IPS-15b (cell line): ENCODE measurements at regions not wholly inside any gene's neighbourhood (a gene's known extent, or its start where the extent isn't known, plus 50 kb on each side); places are given as distances from the start of the nearest gene placed in this dataset.

Experiments used
- H3K27me3 ChIP-seq: one replicate; pipeline ENCODE4 v1.6.1; 2013; ENCODE audit warnings: low read length; ENCODE audit not compliant: control insufficient read depth, insufficient read depth
- H3K36me3 ChIP-seq: one replicate; pipeline ENCODE4 v1.6.1; 2013; ENCODE audit warnings: low read length; ENCODE audit not compliant: control insufficient read depth, insufficient read depth
- H3K4me1 ChIP-seq: one replicate; pipeline ENCODE4 v1.6.1; 2013; ENCODE audit warnings: mild to moderate bottlenecking, low read length; ENCODE audit not compliant: control insufficient read depth, insufficient read depth
- H3K4me3 ChIP-seq: one replicate; pipeline ENCODE4 v1.5.1; 2013; ENCODE audit warnings: low read depth, low read length
- H3K9ac ChIP-seq: one replicate; pipeline ENCODE4 v1.6.1; 2013; ENCODE audit warnings: low read depth, mild to moderate bottlenecking, low read length
- H3K9me3 ChIP-seq: one replicate; pipeline ENCODE4 v1.6.1; 2013; ENCODE audit warnings: mild to moderate bottlenecking, low read length; ENCODE audit not compliant: control insufficient read depth, insufficient read depth

DNA sequence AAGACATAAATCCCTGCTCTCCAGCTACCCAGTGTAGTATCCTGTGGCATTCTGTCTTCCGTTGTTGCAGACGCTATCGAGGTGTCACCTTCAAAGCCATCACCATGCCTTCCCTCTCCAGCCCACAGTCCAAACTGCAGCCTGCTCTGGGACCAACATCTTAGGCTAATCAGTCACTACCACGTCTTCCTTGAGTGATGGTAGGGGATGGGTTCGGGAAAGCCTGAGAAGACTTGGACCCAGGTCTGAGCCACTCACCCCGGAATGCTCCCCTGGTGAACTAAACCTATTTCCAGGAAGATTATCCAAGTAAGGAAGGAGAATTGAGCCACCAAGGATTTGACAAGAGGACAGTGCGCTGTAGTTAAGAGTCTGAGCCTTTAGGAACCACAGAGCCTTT, 52.9 kb upstream of the IRX1 start:
- H3K36me3 ChIP-seq, result no peaks in the 10 kb centered on the region
- no peaks in the 10 kb centered on the region for H3K27me3 ChIP-seq
- no peaks in the 10 kb centered on the region for H3K4me1 ChIP-seq
- no peak overlapping the region for H3K4me3 ChIP-seq
- H3K9me3 ChIP-seq, result no peaks in the 10 kb centered on the region
- no peak overlapping the region for H3K9ac ChIP-seq

DNA sequence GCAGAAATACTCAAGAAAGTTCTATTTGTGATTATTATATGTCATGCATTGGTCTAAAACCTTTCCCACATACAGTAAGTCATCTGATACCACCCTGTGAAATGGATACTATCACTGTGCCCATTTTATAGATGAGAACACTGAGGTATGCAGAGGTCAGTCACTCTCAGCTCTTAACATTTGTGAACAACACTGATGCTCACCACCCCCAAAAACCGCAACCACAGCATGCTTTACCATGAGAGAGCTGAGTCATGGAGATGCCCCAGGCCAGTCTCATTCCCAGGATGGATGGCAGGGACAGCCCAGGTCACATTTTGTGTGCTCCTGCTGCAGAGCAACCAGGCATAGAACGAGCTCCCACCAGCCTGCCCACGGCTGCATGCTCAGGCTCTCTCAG, 53.5 kb upstream of the IRX1 start:
- H3K4me1 ChIP-seq, result no peaks in the 10 kb centered on the region
- H3K9ac ChIP-seq, result no peak overlapping the region
- no peaks in the 10 kb centered on the region for H3K9me3 ChIP-seq
- no peaks in the 10 kb centered on the region for H3K36me3 ChIP-seq
- H3K27me3 ChIP-seq, result no peaks in the 10 kb centered on the region
- H3K4me3 ChIP-seq, result no peak overlapping the region

DNA sequence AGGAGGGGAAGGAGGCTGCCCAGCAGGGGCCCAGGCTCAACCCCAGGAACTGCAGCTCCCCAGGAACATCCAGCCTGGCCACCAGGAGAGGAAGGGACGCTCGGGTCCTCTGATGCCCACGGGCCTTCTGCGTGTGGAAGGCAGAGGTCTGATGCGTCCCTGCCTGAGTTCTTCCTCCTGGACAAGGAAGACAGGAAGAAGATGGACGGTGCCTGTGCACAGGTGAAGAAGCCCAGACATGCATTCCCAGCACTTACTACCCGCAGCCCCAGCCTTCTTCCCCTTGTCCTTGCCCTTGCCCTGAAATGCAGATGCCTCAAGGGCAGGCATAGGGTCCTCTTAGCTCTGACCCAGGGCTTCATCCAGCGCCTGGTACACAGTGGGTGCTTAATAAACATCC, 56.7 kb upstream of the IRX1 start:
- H3K4me3 ChIP-seq, result no peak overlapping the region
- H3K9ac ChIP-seq, result no peak overlapping the region
- no peaks in the 10 kb centered on the region for H3K4me1 ChIP-seq
- no peaks in the 10 kb centered on the region for H3K36me3 ChIP-seq
- no peaks in the 10 kb centered on the region for H3K27me3 ChIP-seq
- no peaks in the 10 kb centered on the region for H3K9me3 ChIP-seq

DNA sequence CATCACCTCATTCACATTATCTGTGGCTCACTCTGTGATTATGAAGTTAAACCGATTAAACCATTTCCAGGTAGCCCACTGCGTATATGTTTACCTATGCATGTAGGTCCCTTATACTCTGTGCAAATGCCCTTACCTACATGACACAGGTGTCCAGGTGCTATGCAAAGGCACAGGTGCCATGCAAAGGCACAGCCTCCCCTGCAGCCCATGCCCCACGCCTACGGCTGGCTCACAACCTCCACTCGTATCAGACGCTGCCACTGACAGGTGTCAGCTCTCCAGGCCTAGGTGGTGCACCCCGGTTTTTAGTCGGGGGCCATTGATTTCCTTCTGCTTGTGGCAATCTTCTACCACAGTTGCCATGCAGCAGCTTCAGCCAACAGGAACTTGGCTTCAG, 57.7 kb upstream of the IRX1 start:
- no peaks in the 10 kb centered on the region for H3K4me1 ChIP-seq
- no peaks in the 10 kb centered on the region for H3K27me3 ChIP-seq
- no peak overlapping the region for H3K4me3 ChIP-seq
- no peaks in the 10 kb centered on the region for H3K36me3 ChIP-seq
- no peak overlapping the region for H3K9ac ChIP-seq
- H3K9me3 ChIP-seq, result no peaks in the 10 kb centered on the region

DNA sequence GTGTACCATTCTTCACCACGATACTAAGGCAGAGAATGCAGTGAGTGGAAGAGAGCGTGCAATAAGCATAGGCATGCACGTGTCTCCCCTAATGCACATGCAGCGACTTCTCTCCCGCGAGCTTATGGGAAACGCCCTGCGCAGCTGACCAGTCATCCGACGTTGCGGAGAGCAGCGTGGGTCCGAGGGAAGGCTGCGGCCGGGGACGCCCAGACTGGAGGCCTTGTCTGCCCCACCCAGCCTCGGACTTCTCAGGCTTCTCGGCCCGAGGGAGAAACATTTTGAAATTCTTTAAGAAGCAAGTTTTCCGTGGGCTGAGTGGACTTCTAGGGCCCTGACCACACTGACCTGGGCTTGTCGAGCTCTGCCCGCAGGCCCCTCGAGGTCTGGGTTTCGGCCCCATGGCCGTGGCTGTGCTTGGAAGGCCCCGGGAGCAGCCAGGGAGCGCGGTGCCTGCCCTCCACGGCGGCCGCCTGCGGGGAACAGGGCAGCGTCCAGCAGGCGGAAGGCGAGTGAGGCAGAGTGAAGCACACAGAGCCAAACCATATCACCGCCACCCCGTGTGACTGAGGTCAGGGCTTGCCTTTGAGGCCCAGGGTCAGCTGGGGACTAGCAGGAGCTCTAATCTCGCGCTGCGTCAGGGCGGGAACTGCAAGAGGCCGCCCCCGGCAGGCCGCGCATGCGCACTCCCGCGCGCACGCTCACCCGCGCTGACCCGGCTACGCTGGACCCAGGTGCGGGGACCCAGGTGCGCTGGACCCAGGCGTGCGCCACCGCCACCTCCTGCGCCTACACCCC, 60.0 kb upstream of the IRX1 start:
- no peaks in the 10 kb centered on the region for H3K27me3 ChIP-seq
- no peak overlapping the region for H3K9ac ChIP-seq
- H3K4me1 ChIP-seq, result peaks cover 6% of the 10 kb centered on the region
- no peak overlapping the region for H3K4me3 ChIP-seq
- no peaks in the 10 kb centered on the region for H3K36me3 ChIP-seq
- no peaks in the 10 kb centered on the region for H3K9me3 ChIP-seq

DNA sequence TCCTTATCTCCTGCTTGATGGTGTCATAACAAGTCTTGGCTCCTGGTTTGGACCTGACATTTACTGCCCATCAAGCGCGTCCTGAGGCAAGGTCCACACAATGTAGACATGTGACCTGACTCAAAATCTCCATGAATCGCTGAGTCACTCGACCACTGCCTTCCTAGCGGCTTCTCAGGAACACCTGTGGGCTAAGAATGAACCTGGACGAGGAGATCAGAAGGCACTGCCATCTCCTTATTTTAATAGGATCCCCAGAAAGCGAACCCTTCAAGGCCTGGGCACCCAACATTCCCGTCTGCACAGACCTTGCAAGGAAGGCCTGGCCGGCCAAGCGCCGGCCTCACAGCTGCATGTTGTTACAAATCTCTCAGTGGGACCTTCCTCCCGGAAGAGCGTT, 60.6 kb upstream of the IRX1 start:
- H3K9me3 ChIP-seq, result no peaks in the 10 kb centered on the region
- no peak overlapping the region for H3K9ac ChIP-seq

DNA sequence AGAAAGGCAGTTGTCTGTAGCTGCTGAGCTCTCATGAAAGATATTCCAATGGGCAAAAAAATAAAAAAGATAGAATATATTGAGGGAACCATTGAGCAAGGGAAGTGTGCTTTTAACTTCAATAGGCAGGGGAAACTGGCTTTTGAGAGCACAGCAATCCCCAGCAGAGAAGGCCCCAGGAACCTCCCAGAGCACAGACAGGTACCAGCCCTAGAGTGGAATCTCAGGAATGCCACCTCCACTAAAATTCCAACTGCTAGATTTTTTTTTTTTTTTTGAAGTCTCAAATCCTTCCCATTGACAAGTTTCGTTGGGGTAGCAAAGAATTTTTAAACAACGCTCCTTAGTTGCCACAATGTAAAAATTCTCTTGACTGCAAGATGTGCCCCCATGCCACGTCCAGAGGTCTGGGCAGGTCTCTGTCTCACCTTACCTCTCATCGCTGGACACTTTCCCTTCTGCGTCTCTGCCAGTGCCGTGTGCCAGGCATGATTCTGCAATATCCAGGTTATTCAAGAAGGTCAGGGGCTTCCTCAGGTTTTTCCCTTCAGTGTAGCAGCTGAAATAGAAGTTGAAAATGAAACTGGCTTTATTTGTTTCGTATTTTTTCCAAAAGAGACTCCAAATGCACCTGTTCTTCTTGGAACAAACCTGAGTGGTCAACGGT, 64.2 kb upstream of the IRX1 start:
- H3K4me3 ChIP-seq, result no peak overlapping the region
- H3K9me3 ChIP-seq, result no peaks in the 10 kb centered on the region
- no peaks in the 10 kb centered on the region for H3K27me3 ChIP-seq
- no peaks in the 10 kb centered on the region for H3K36me3 ChIP-seq
- H3K9ac ChIP-seq, result no peak overlapping the region
- peaks cover 9% of the 10 kb centered on the region for H3K4me1 ChIP-seq

More for the DNA sequence above, 60.6 kb upstream of the IRX1 start:
- H3K4me3 ChIP-seq, result no peak overlapping the region
- H3K4me1 ChIP-seq, result peaks cover 6% of the 10 kb centered on the region
- H3K36me3 ChIP-seq, result no peaks in the 10 kb centered on the region
- H3K27me3 ChIP-seq, result no peaks in the 10 kb centered on the region

DNA sequence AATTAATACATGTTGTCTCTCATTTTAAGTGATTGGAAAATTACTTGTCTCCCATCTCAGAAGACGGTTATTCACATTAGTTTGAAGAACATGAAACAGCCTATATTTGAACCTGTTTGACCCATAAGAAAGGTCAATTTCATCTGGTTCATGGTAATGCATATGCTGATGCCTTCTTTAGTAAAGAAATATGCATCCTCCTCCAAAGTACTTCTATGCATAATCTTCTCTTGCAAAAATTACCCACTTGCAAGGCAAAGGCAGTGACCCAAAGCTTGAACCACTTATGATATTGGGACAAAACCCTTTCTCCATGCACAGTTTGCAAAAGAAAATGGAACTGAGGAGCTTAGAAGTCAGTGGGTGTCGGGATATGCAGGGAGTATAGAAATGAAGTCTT, 65.4 kb upstream of the IRX1 start:
- Histone ChIP-seq H3K4me3 (no peak overlapping the region), H3K9ac (no peak overlapping the region), H3K27me3 (no peaks in the 10 kb centered on the region), H3K36me3 (no peaks in the 10 kb centered on the region), H3K4me1 (peaks cover 9% of the 10 kb centered on the region), H3K9me3 (no peaks in the 10 kb centered on the region)

DNA sequence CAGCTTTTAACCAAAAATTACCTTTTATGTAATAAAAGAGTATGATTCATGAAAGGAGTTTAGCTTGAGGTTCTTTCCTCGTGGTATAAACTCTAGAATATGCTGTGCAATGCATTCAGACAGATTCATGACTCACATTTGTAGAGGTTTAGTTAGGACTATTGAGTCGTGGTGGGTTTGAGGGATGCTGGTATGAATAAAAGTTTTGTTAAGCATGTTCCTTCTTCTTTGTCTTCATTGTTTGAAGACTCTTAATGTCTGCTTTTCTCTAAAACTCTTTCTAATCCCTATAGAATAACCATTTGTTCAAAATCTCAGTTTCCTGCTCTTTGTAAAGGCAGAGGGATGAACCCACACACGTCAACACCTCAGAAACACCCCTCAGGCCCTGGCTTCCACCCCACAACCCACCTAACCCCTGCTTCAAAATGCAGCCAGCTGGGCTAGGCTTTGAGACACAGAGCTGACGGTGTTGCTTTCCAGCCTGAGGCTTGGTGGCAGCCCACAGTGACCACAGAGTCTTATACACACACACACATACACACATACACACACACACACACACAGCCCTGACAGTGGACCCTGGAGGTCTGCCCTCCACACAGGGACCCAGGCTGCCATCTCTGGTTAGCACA, 69.0 kb upstream of the IRX1 start:
- Histone ChIP-seq H3K9me3 (no peaks in the 10 kb centered on the region), H3K9ac (no peak overlapping the region), H3K36me3 (no peaks in the 10 kb centered on the region), H3K4me1 (peaks cover 9% of the 10 kb centered on the region), H3K27me3 (no peaks in the 10 kb centered on the region), H3K4me3 (no peak overlapping the region)

DNA sequence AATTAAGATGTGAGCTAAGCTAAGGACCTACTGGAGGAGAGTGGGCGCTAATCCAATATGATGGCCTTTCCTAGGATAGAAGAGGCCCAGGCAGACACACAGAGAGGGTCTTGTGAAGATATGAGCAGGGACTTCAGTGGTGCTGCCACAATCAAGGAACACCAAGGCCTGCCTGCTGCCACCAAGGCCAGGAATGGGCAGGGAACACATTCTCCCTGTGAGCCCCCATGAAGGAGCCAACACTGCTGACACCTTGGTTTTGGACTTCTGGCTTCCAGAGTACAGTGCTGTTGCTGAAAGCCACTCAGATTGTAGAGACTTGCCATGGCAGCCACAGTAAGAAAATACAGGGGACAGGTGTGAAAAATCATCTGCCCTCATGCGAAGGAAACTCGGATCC, 73.1 kb upstream of the IRX1 start:
- Histone ChIP-seq H3K36me3 (no peaks in the 10 kb centered on the region), H3K4me3 (no peak overlapping the region), H3K9ac (no peak overlapping the region), H3K27me3 (no peaks in the 10 kb centered on the region), H3K9me3 (no peaks in the 10 kb centered on the region), H3K4me1 (peaks cover 4% of the 10 kb centered on the region)

DNA sequence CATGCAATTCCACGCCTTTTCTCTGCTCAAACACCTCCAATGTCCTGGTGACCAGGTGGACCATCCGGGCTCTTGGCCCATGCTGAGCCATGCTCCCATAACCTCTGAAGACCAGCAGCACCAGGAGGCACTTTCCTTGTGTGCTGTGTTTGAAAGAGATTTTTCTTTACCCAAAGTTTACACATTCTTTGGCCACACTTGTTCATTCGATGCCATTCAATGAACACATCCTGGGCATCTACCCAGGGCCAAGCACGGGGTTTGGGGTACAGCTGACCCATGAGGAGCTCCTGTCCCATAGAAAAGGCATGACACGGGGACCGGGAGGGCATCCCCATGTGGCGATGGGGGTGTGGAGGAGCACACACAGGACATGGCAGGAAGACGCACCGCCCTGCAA, 77.1 kb upstream of the IRX1 start:
- no peak overlapping the region for H3K9ac ChIP-seq
- H3K4me3 ChIP-seq, result no peak overlapping the region
- peaks cover 7% of the 10 kb centered on the region for H3K4me1 ChIP-seq
- no peaks in the 10 kb centered on the region for H3K27me3 ChIP-seq
- H3K9me3 ChIP-seq, result no peaks in the 10 kb centered on the region
- no peaks in the 10 kb centered on the region for H3K36me3 ChIP-seq

DNA sequence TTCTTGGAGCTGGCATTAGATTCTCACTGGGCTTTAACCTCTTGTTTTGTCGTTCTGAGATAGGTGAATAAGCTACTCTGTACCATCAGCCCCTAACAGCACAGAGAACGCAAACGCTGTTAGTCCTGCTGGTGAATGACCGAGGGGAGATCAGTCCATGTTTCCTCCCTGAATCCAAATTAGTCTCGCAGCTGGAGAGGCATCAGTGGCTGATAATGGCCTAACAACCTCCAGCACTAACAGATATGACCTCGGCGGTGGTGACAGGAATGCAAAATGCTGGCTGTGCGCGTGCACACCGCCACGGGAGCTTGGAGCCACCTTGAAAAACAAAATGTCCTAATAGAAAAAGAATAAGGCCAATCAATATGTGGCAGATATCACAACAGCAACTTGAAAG, 77.6 kb upstream of the IRX1 start:
- no peaks in the 10 kb centered on the region for H3K36me3 ChIP-seq
- peaks cover 7% of the 10 kb centered on the region for H3K4me1 ChIP-seq
- H3K9me3 ChIP-seq, result no peaks in the 10 kb centered on the region
- H3K9ac ChIP-seq, result no peak overlapping the region
- H3K4me3 ChIP-seq, result no peak overlapping the region
- H3K27me3 ChIP-seq, result no peaks in the 10 kb centered on the region
